HepG2 (cell line): ENCODE measurements at regions not wholly inside any gene's neighbourhood (a gene's known extent, or its start where the extent isn't known, plus 50 kb on each side); places are given as distances from the start of the nearest gene placed in this dataset.
A peak's percentile ranks its signal among the peaks of the same experiment; 100 is the strongest.

ENCODE experiments used
- ATAC-seq: fragments of 200-7000 bp; cut with Tn5 transposase; 3 replicates; pipeline ENCODE4 v1.9.1; 2020; ENCODE audit warnings: mild to moderate bottlenecking, moderate library complexity
- BruUV-seq: library from RNA; stranded (reverse); fragments of 400-500 nt; replicated peaks from 2 replicates; lab custom pipeline; 2021; lab: Mats Ljungman, UMichigan
- CTCF ChIA-PET: fragments of 300-600 bp; formaldehyde crosslinking; extraction: SDS; loops from one replicate; lab custom pipeline; 2021; ENCODE audit warnings: low total read pairs, inconsistent platforms, low intra/inter-chr PET ratio; lab: Yijun Ruan, JAX
- POLR2A ChIA-PET: fragments of 350-600 bp; sonication (Branson Sonifier 250); formaldehyde crosslinking; loops from one replicate; lab custom pipeline; 2020; ENCODE audit warnings: antibody characterized with exemption, inconsistent platforms; lab: Yijun Ruan, JAX
- DNase-seq: peaks from one replicate; pipeline ENCODE4 v3.0.0-alpha.2; 2015; ENCODE audit warnings: low spot score
- FAIRE-seq: peaks from 3 replicates; lab custom pipeline; 2011; peaks lifted over from hg19 to GRCh38; lab: Jason Lieb, UNC
- H2AFZ ChIP-seq: one replicate; pipeline ENCODE4 v1.6.1; 2011; ENCODE audit warnings: low read length, inconsistent platforms
- H3K27ac ChIP-seq: fragments of 300-600 bp; 3 replicates; pipeline ENCODE4 v1.8.0; 2011; ENCODE audit warnings: mixed run types, mild to moderate bottlenecking, mixed read lengths, low read length, inconsistent platforms; ENCODE audit not compliant: insufficient read depth; ENCODE audit errors: extremely low read length
- H3K27me3 ChIP-seq, 2 experiments: fragments of 200-600 bp in 1 of 2; 2 replicates in 1 of 2; 3 replicates in 1 of 2; pipeline versions ENCODE4 v1.6.0 to v1.8.0; 2011; ENCODE audit warnings: low read length in 2 of 2, mild to moderate bottlenecking in 2 of 2, moderate library complexity in 2 of 2, inconsistent platforms in 1 of 2; ENCODE audit not compliant: insufficient read depth in 2 of 2, control insufficient read depth in 1 of 2
- H3K36me3 ChIP-seq, 2 experiments: fragments of 200-600 bp in 1 of 2; replicated peaks in 1 of 2; 2 replicates in 1 of 2; 3 replicates in 1 of 2; pipeline versions ENCODE4 v1.5.1 to v1.8.0; 2011; ENCODE audit warnings: low read length in 2 of 2, inconsistent platforms in 1 of 2; ENCODE audit not compliant: insufficient read depth in 2 of 2, control insufficient read depth in 1 of 2
- H3K4me1 ChIP-seq: 2 replicates; pipeline ENCODE4 v1.5.1; 2012; ENCODE audit warnings: low read length, inconsistent platforms; ENCODE audit not compliant: insufficient read depth
- H3K4me2 ChIP-seq: 2 replicates; pipeline ENCODE4 v1.6.0; 2011; ENCODE audit warnings: low read depth, low read length, inconsistent platforms
- H3K4me3 ChIP-seq, 3 experiments: fragments of 200-600 bp in 1 of 3; sonication (generic), shearing (Covaris generic) in 1 of 3; replicated peaks in 1 of 3; 2 replicates each; pipeline ENCODE4 v1.5.1; 2011 to 2016; ENCODE audit warnings: low read length in 3 of 3, inconsistent platforms in 2 of 3, low read depth in 2 of 3, mild to moderate bottlenecking in 2 of 3, control low read depth in 1 of 3, mixed read lengths in 1 of 3; ENCODE audit not compliant: insufficient read depth in 1 of 3
- H3K79me2 ChIP-seq: one replicate; pipeline ENCODE4 v1.6.1; 2011; ENCODE audit warnings: low read length, inconsistent platforms; ENCODE audit not compliant: insufficient read depth
- H3K9ac ChIP-seq: 2 replicates; pipeline ENCODE4 v1.6.0; 2011; ENCODE audit warnings: mild to moderate bottlenecking, low read depth, low read length, inconsistent platforms; ENCODE audit not compliant: insufficient read depth
- H3K9me3 ChIP-seq: 2 replicates; pipeline ENCODE4 v1.5.1; 2012; ENCODE audit warnings: mild to moderate bottlenecking, low read length
- H4K20me1 ChIP-seq: 2 replicates; pipeline ENCODE4 v1.6.0; 2011; ENCODE audit warnings: inconsistent platforms, mild to moderate bottlenecking, low read length, moderate library complexity; ENCODE audit not compliant: insufficient read depth
- EHMT2 ChIP-seq: fragments of 200-600 bp; sonication (generic); IDR thresholded peaks from 2 replicates; pipeline ENCODE4 v1.7.0; 2017; ENCODE audit warnings: antibody characterized with exemption, low read depth, low read length, borderline replicate concordance
- GFI1 ChIP-seq: sonication (generic); formaldehyde crosslinking; IDR thresholded peaks from 2 replicates; pipeline ENCODE4 v1.5.0; 2020; ENCODE audit warnings: missing genetic modification reagents, mild to moderate bottlenecking, borderline replicate concordance
- KMT2B ChIP-seq: IDR thresholded peaks from 2 replicates; pipeline ENCODE4 v1.6.1; 2016; ENCODE audit warnings: missing genetic modification reagents, missing compliant biosample characterization
- MBNL3 ChIP-seq: fragments of 250-450 bp; sonication (Bioruptor Pico); conservative IDR thresholded peaks from 2 replicates; pipeline ENCODE4 v1.8.0; 2022; ENCODE audit warnings: mild to moderate bottlenecking, inconsistent platforms
- NFE2 ChIP-seq: sonication (generic); formaldehyde crosslinking; IDR thresholded peaks from 2 replicates; pipeline ENCODE4 v1.4.0; 2020; ENCODE audit warnings: missing genetic modification reagents
- NFIB ChIP-seq: sonication (generic); formaldehyde crosslinking; IDR thresholded peaks from 2 replicates; pipeline ENCODE4 v1.9.0; 2021; ENCODE audit warnings: missing genetic modification reagents, mild to moderate bottlenecking, borderline replicate concordance
- PRDM15 ChIP-seq: sonication (generic); formaldehyde crosslinking; IDR thresholded peaks from 2 replicates; pipeline ENCODE4 v1.4.0; 2020; ENCODE audit warnings: missing genetic modification reagents
- STAG1 ChIP-seq: sonication (generic); formaldehyde crosslinking; IDR thresholded peaks from 2 replicates; pipeline ENCODE4 v1.4.0; 2020; ENCODE audit warnings: missing genetic modification reagents
- TCF7L2 ChIP-seq: IDR thresholded peaks from 2 replicates; pipeline ENCODE4 v1.6.1; 2011; ENCODE audit warnings: mild to moderate bottlenecking, low read depth, low read length, moderate library complexity
- TOPORS ChIP-seq: sonication (generic); formaldehyde crosslinking; IDR thresholded peaks from 2 replicates; pipeline ENCODE4 v1.8.0; 2023; ENCODE audit warnings: mild to moderate bottlenecking, missing genetic modification reagents
- YEATS2 ChIP-seq: sonication (generic); formaldehyde crosslinking; IDR thresholded peaks from 2 replicates; pipeline ENCODE4 v1.4.0; 2020; ENCODE audit warnings: missing genetic modification reagents, borderline replicate concordance
- ZNF256 ChIP-seq: sonication (generic); formaldehyde crosslinking; conservative IDR thresholded peaks from 2 replicates; pipeline ENCODE4 v1.4.0; 2020; ENCODE audit warnings: missing genetic modification reagents
- ZNF772 ChIP-seq: sonication (generic); formaldehyde crosslinking; IDR thresholded peaks from 2 replicates; pipeline ENCODE4 v1.5.0; 2020; ENCODE audit warnings: mild to moderate bottlenecking, missing genetic modification reagents
- WGBS: methylation state at CpG from one replicate; pipeline ENCODE4 v1.1.6; 2017; ENCODE audit warnings: low lambda C conversion rate; 5-methylcytosine and 5-hydroxymethylcytosine counted together
- in situ Hi-C: cut with HindIII; loops from 2 replicates; pipeline ENCODE4 v1.10.0; 2017; ENCODE audit warnings: low pct_unique_long_range_greater_than_20kb; ENCODE audit not compliant: extremely low pct_ligation_motif_present
- intact Hi-C: fragments of 100-400 bp; cut with micrococcal nuclease; formaldehyde crosslinking; loops from one replicate; pipeline ENCODE4 v1.10.0; 2022; ENCODE audit not compliant: unreplicated experiment
- TF ChIP-seq, protein P1 (sequence below): sonication (generic); formaldehyde crosslinking; IDR thresholded peaks from 2 replicates; pipeline ENCODE4 v1.4.0; 2020; ENCODE audit warnings: mild to moderate bottlenecking, missing genetic modification reagents
- TF ChIP-seq, protein P2 (sequence below): IDR thresholded peaks from 2 replicates; pipeline ENCODE4 v1.6.1; 2016; ENCODE audit warnings: mild to moderate bottlenecking

DNA sequence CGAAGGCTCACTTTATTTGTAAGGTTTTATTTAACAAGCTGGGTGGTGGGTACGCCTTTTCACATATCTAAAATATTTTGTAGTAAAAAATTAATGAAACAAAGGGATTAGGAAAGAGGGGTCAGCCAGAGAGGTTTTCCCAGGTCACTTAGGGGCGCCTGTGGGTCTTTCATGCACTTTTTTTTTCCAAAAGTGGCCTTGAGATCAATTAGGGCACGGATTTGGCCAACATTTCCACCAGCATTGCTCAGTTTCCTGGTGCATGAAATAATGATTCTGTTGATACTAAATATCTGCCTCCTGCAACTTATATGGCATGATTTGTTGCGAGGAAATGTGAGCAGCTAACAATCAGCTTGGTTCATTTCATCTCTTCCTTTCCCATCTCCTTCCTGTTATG lies 67.6 kb upstream of the ZCCHC2 start (continued):
- TF ChIP-seq ZNF256 (CRISPR knock-in tag) (no peak), TCF7L2 (peak; percentile 64; the same call in 1 of the 2 replicates), TOPORS (CRISPR knock-in tag) (no peak), NFIB (no peak), NFE2 (CRISPR knock-in tag) (no peak), MBNL3 (CRISPR knock-in tag) (no peak), EHMT2 (0 out of 2 replicates have a peak, but pooled peaks have one; percentile 23)
- TF ChIP-seq, protein P1, sequence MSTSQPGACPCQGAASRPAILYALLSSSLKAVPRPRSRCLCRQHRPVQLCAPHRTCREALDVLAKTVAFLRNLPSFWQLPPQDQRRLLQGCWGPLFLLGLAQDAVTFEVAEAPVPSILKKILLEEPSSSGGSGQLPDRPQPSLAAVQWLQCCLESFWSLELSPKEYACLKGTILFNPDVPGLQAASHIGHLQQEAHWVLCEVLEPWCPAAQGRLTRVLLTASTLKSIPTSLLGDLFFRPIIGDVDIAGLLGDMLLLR, result no peak
- TF ChIP-seq, protein P2, sequence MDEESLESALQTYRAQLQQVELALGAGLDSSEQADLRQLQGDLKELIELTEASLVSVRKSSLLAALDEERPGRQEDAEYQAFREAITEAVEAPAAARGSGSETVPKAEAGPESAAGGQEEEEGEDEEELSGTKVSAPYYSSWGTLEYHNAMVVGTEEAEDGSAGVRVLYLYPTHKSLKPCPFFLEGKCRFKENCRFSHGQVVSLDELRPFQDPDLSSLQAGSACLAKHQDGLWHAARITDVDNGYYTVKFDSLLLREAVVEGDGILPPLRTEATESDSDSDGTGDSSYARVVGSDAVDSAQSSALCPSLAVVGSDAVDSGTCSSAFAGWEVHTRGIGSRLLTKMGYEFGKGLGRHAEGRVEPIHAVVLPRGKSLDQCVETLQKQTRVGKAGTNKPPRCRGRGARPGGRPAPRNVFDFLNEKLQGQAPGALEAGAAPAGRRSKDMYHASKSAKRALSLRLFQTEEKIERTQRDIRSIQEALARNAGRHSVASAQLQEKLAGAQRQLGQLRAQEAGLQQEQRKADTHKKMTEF (CRISPR knock-in tag), result no peak

- intact Hi-C loops, result no loop called here
- BruUV-seq, result no TSS peak
- TF ChIP-seq KMT2B (0 out of 2 replicates have a peak, but pooled peaks have one; percentile 12), STAG1 (CRISPR knock-in tag) (peak; percentile 18; the same call in 1 of the 2 replicates), PRDM15 (CRISPR knock-in tag) (no peak), GFI1 (CRISPR knock-in tag) (no peak), YEATS2 (no peak), ZNF772 (no peak)
Observed at GRCh38 chr18:62457877-62458276, 64.9 kb upstream of the ZCCHC2 start.

More at GRCh38 chr18:62457877-62458276, 64.9 kb upstream of the ZCCHC2 start:
- in situ Hi-C loops, result loop anchor here (10.0 kb wide), 1 partner anchor 67 kb away; the partner anchor contains the start of gene ZCCHC2
- no peak overlapping the region for H3K4me3 ChIP-seq
- ATAC-seq (peak; percentile 36), DNase-seq (no peak), FAIRE-seq (no peak)
- H3K9ac ChIP-seq, result no peak overlapping the region
- no peaks in the 10 kb centered on the region for H4K20me1 ChIP-seq
- H3K4me2 ChIP-seq, result peak overlapping the region; percentile 4; the same call in 1 of the 2 replicates
- no peak overlapping the region for H2AFZ ChIP-seq
- no peaks in the 10 kb centered on the region for H3K9me3 ChIP-seq
- 67% methylated on average over 3 of the region's 3 CpGs for whole genome bisulfite sequencing
- ChIA-PET CTCF (interaction anchor here (1.7 kb wide), 1 partner anchor 32 kb away, joined by 3 read pairs; no protein-coding TSS in a partner anchor), POLR2A (interaction anchor here (1.1 to 1.2 kb wide), 2 partner anchors 53 to 69 kb away, joined by 3 read pairs; no protein-coding TSS in a partner anchor)
- peak overlapping the region; percentile 44 for H3K27ac ChIP-seq
- H3K27me3 ChIP-seq, result no peaks in the 10 kb centered on the region
- H3K4me1 ChIP-seq, result peaks cover 99% of the 10 kb centered on the region
- peaks cover 6% of the 10 kb centered on the region for H3K79me2 ChIP-seq
- no peaks in the 10 kb centered on the region for H3K36me3 ChIP-seq
